SH-SY5Y (cell line): ENCODE measurements at regions not wholly inside any gene's neighbourhood (a gene's known extent, or its start where the extent isn't known, plus 50 kb on each side); places are given as distances from the start of the nearest gene placed in this dataset.

Experiments
- GATA2 ChIP-seq: IDR thresholded peaks from 2 replicates; pipeline ENCODE4 v1.6.1; 2011; ENCODE audit warnings: mild to moderate bottlenecking, low read depth, low read length
- GATA3 ChIP-seq: IDR thresholded peaks from 2 replicates; pipeline ENCODE4 v1.6.1; 2011; ENCODE audit warnings: low read depth, mild to moderate bottlenecking, low read length, moderate library complexity

- TF ChIP-seq GATA2: no peak
- TF ChIP-seq GATA3: no peak
Measured at GRCh38 chr3:102016417-102016816, 167.1 kb downstream of the NFKBIZ start.
